NCI-H345 treated with DMSO at 0.1 percent for 48 hours (cell line): ENCODE measurements at regions not wholly inside any gene's neighbourhood (a gene's known extent, or its start where the extent isn't known, plus 50 kb on each side); places are given as distances from the start of the nearest gene placed in this dataset.

ENCODE experiments used
- DNase-seq: peaks from one replicate; lab custom pipeline; 2025; ENCODE audit not compliant: unreplicated experiment; lab: John Stamatoyannopoulos, UW

DNA sequence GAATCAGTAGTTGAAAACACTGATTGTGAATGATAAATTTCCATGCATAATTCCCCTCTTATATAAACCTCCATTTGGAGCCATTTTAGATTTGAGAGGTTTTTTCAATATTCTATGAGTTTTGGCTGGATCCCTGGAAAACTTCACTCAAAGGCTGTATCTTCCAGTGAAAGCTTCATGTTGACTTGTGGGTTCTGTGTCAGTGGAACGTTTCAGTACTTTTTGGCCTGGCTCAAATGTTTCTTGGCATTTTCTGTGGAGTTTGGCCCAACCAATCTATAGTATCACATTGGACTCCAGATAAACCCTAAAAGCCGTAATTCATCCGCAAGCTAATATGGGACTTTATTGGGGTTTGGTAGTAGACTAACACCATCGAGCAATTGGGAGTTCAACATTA, 172.6 kb upstream of the PRPS1L1 start:
- no peak for DNase-seq

DNA sequence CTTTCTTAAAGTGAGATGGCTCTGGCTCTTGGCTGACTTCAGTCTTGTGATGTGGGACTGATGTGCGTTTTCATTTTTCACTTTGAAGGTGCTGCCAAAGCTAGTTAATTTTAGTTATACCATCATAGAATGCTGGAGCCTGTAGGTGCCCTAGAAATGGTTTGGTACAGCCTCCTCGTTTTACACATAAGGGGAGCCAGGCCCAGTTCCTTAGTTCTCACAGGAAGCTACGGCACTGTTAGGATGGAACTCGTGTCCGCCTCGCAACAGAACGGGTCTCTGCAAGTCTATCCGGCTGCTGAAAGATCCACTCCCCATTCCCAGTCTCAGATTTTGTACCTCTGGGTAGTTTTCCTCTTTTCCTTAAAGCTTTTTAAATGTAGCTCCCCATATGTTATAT, 173.2 kb upstream of the PRPS1L1 start:
- DNase-seq = no peak

DNA sequence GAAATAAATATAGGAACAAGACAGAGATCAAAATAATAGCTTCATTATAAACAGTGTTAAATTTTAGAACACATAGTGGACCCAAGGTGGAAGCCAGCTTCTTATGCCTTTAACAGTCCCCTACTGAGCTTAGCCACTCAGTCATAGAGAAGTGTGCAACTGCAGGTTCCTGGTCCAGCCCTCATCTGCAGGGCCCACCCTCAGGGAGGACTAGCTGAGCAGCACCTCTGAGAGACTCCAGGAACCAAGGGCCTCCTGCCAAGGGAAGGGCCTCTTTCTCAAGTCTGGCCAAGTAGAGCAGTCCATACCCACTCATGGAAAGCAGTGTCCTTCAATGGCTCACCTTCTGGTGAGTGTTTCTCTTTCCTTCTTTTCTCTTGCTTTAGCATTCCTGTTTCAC, 173.7 kb upstream of the PRPS1L1 start:
- DNase-seq = no peak

DNA sequence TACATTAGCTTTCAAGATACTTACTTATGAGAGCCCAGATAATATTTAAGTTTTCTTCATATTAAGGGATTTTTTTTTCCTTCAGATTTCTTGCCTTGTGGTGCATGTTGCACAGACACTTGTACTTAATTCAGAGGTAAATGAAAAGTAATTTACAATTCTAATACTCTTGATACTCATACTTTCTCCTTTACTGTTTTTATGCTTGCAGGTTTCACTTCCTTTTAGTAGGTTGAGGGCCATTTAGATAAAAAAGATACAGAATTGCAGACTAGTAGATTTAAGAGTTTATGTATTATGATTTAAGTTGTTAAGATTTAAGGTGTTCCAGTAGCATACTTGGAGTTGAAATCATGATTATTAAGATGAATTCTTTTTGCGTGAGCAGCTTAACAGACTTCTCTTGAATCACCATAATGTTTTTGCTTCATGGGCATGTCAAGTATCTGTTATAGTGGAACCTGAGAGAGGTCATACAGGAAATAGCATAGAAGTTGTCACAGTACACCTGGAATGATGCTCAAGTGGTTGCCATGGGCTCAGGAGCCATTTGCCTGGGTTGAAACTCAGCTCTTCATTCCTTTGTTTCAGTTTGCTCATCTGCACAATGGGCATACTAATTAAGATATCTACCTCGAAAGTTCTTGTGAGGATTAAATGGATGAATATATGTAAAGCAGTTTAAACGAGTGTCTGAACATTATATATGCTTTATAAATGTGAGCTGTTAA, 174.8 kb upstream of the PRPS1L1 start:
- DNase-seq = no peak

DNA sequence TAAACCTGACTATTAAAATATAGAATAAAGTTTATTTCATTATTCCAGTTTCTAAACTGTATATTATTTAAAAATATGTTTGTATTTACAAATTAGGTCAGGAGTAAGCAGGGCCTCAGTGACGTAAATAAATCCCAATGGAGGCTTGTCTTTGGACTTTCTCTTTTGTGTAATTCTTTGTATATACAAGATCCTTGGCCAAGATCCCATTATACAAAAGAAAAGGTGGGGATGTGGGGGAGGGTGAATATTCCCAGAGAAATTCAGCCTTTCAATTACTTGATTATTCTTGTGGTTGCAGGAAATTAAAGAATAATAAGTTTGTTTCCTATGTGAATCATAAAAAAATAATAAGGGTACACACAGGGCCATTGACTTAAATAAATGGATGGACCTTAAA, 178.7 kb upstream of the PRPS1L1 start:
- no peak for DNase-seq

DNA sequence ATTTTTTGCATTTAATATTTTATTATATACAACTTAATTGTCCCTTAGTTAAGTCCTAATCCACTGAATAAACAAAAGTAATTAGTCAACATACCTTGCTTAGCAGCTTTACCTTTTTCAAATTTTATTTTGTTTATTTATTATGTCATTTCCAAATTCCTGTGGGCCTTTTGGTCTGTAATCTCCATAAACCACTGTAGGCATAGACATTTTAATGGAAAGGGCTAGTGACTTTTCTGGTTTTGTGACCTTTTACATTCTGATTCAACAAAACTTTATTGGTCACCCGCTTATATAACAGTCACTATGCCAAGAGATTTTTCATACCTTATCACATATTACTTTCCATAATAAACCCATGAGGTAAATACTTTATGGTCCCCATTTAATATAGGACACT, 181.3 kb upstream of the PRPS1L1 start:
- no peak for DNase-seq

DNA sequence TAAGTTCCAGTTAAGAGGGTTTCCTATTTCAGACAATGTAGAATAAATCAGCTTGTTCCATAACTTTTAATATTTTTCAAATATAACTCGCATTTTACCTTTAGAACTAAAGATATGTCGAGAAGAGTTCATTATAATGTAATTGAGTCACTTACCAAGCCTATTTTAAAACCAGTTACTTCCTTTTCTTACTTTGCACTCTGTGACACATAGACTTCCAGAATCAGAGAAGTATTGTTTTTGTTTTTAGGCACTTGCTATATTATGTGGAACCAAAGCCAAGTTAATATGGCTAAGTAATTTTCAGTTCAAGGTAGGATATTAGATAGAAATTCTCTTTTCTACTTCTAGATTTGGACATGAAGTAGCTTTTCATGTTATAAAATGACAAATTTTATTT, 182.7 kb upstream of the PRPS1L1 start:
- DNase-seq = no peak

DNA sequence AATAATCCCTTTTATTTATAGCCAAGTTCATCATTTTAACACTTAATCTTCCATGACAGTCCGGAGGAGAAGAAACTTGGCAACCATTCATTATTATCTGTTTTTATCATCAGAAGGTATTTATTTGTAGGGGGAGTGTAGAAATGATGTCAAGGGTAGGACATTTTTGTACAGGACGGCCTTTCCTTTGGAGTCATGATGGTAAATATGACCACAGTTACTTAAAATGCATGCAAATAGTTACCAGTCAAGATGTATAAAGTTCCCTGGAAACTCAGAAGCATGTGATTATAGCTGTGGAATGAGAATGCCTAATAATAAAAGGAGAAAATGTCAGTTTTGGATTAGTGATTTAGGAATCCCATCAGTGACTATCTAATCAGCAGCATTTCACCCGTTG, 183.1 kb upstream of the PRPS1L1 start:
- no peak for DNase-seq

DNA sequence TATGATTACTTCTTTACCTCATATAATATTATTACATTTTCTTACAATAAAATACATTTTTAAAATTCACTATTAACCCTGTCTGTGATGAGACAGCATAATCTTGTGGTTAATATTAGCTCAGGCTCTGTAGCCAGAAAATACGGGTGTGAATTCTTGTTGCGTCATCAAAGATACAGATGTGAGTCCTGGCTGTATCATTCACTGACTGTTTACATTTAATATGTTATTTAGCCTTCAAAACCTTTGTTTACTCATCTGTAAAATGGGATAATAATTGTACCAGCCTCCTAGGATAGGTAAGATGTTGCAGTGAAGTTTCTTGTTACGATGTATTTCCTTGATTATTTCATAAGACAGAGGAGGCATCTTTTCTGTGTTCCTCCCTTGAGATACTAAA, 184.7 kb upstream of the PRPS1L1 start:
- no peak for DNase-seq

DNA sequence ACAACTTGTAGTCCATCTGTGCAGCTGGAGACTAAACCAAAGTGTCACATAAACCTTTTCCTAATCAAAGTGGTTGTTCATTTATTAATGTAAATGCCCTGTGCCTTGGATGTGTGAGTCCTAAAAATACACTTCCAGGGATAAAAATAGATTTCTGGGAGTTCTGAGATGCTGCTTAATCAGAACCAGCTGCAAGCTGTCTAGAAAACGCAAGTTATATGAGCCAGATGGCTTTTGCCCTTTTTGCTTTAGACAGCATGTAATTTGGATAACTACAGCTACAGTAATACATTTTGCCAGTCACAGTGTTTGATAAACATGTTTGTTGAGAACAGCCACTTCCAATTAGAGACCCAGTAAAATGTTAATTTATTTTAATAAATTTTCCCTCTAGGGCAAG, 185.1 kb upstream of the PRPS1L1 start:
- no peak for DNase-seq

DNA sequence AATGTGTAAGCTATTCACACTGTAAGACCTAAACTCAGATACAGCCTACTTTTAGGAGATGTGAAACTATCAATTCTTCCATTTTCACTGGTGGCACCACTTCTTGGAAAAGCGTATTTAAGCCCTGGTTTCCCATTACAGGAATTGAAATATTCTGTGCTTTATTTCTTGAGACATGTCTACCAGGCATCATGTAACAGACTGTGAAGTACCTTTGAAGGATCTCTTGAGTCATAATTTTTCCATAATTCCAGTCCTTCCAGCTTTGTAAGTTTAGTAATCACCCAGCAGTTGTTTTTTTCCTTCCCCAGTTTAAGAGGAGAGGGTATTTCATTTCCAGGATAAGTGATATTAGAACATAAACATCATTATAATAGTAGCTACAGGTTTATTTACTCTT, 186.0 kb upstream of the PRPS1L1 start:
- DNase-seq = no peak

DNA sequence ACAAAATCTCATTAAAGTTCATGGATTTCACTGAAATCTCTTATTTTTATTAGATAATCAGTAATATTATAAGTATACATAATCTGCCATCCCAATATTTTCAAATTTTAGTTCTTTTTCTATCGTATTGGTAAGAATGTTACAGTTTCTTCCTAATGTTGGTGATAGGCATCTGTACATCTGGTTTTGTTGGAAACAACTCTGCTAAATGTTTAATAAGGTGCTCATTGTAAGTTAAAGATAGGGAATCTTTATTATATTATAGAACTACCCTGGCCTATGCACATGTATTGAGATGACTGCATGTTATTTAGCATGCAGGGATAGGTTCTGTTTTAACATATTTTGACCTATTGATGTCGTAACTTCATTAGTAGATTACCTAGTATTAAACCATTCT, 188.6 kb upstream of the PRPS1L1 start:
- DNase-seq = no peak

DNA sequence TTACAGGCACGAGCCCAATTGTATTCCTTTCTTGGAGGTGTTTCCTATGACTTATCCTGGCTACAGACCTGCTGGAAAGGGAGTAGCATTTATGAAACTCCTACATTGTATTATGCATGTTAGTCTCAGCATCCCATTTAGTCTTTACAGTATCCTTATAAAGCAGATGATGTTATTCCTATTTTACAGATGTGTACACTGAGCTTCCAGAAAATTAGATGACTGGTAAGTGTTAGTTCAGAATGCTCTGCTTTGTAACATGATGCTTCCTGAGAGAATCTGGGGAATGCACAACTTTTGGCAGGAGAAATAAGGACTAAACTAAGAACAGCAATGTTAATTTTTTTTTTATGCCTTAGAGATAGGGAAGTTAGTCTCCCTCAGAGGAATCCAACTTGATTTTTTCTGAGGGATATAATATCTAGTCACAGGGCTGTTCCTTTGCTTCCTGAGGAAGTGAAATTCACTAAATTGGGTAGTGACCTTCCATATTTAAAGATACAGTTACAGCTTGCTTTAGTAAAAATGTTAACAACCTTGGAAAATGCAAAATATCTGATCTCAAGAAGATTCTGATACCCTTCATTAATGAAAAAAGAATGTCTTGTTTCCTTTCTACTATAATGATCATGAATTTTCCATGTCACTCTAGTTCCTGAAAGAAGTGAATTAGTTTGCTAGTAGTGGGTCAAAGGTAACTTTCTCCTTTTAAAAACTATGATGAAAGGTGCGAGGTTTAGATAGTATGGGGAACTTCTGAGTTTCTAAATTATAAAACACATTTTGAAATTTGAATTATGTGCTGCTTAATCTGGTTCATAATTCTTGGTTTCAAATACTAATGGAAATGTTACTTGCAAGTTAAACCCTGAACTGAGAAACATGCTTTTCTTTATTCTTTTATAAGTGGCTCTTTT, 194.0 kb upstream of the PRPS1L1 start:
- no peak for DNase-seq

DNA sequence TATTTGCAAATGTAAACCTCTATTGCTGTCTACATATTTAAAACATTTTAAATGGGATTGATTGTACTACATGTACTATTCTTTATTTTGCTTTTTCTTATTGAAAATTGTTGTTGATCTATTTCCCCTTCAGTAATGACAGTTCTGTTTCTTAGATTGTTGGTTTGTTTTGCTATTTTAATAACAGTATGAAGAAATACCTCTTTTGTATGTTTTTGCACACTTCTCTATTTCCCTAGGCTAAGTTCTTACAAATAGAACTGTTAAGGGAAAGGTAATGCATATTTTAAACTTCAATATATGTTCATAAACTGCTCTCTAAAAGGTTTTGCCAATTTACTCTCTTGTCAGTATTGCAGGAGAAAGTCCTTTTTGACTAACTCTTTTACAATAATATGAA, 195.0 kb upstream of the PRPS1L1 start:
- DNase-seq = no peak

DNA sequence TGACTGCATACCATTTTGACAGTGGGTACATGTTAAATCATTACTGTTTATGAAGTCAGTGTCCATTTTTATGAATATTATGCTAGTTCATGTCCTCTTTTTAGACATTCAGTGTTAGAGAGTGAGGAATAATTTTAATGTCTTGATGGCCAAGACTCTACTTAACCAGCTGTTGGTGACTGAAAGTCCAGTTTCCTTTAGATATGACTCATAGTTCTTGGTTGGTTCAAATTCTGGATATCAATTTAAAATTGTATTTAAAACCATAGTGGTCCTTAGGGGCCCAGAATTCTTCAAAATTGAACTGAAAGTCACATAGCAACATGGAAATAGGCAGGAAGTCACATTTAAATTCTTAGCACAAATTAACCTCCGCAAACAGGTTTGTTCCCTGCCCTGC, 196.5 kb upstream of the PRPS1L1 start:
- DNase-seq = no peak

DNA sequence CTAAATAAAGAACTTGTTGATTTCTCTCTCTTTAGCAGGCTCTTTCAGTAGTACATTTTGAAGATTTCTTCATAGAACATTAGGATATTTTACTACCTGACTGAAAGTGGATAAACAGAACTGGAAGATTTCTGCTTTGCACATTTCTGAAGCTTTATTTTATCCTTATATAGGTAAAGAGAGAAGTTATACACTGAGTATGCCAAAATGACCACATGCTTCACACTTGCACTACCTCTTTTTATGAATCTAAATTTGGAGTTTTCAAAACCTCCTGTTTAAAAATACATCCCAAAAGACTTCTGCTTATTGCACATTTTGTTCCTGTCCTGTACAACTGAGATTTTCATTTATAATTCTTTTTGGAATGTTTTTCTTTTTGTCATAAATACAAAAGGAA, 197.4 kb upstream of the PRPS1L1 start:
- no peak for DNase-seq

DNA sequence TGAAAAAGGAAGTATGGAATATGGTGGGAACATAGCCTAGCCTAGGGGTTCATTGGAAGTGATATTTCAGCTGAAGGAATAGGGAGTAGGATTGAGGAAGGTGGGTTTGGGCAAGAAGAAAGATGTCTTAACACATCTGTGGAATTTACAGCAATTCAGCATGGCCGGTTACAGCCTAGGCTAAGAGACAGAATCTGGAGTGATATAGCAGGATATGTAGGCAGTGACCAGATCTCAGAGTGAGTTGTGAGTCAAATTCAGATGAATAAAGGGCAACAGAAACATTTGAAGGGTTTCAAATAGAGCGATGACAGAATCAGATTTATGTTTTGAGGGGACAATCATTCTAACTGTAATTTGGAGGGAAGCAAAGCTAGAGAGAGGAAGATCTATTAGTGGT, 199.0 kb upstream of the PRPS1L1 start:
- no peak for DNase-seq

DNA sequence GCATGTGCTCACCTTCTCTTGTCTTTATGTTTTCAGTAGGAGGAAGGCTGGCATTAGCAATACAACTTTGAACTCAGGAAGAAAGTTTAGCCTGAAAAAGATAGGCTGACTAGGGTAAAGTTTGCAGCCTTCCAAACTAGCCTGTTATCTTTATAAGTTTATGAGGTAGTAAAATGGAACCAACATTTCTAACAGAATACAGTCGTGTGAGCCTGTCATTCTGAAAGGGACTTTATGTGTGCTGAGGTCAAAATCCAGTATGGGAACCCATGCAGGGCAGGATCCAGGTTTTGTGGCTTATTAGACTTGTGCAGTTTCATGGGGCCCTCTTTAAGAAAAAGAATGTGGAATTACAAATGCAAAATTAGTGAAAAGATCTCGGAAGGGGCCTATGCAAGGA, 201.0 kb upstream of the PRPS1L1 start:
- DNase-seq = no peak

DNA sequence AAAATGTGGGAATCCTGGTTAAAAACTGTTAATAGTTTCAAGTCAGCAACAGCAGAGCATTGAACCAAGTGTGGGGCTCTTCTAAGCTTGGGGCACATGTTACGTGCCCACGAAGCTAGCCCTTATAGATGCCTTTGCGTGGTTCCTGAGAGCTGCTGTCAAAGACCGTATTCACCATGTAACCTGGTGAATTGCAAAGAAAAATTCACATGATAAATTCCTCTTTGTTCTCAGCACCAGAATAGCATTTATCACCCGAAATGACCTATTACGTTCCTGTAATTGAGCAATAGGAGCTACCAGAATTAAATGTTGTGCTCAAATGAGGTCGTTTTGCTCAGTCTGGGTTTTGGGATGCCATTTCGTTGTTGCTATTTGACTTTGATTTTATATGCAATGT, 202.6 kb upstream of the PRPS1L1 start:
- DNase-seq = no peak

DNA sequence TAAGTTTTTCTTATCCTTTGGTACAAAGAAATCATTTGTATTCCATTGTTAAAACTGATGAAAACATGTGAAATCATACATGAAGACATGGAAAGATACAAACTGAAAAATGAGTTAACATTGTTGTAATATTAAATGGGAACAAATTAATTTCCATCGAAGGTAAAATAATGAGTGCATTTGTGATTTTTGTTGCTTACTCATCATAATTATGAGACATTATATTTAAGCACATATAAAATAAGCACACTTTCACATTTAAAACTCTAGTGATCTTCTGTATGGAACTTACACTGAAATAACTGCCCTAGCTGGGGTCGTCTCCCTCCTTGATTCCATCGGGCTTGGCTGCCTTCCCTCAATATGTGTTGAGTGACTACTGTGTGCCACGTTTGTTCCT, 204.2 kb upstream of the PRPS1L1 start:
- no peak for DNase-seq

DNA sequence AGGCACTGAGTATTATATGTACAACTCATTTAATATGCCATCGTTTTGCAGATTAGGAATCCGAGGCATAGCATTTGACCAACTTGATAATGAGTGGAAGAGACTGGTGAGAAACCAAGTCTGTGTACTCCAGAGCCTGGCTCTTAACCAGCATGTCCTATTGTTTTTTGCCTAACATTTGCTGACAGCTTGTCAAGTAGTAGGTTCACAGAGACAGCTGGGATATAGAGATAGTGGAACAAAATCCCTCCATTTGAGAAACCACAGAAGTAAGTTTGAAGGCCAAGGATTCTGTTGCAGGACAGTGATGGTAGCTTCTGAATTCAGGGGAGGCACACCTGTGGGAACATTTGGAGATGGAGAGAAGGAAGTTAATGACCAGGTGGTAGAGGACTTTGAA, 206.9 kb upstream of the PRPS1L1 start:
- DNase-seq = no peak

DNA sequence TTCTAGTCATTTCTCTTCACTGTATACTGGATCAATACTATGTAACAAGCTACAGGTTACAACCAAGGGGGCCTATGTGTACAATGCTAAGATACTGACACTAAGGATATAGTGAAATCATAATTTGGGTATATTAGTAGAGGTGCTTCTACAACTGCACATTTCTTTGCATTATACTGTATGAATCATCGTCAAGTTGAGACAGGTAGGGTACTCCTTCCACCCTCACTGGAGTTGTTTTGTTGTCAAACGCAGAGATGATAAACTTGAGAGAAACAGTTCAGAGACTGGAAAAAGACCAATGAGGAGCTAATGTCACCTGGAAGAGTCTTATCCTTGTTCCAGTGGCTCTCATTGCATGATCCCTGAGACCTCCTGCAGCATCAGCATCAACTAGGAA, 208.2 kb upstream of the PRPS1L1 start:
- no peak for DNase-seq

DNA sequence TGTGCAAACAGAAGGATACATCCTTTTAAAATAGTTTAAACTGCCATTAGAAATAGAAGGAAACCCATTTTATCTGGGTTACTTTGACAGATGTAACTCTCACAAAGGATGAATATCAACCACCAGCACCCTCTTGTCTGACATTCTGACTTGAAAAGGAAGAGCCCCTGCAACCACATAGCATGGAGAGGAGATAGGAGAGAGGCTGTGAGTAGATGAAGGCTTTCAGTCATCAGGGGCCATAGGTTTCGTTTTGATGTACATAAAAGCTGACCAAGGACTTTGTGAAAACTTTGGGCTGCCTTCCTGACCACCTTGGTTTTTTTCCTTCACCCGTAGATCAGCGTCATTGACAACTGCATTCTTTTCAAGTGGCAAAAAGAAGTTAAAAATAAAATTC, 211.6 kb upstream of the PRPS1L1 start:
- DNase-seq = no peak
